GM23338 (cell line): ENCODE measurements at regions not wholly inside any gene's neighbourhood (a gene's known extent, or its start where the extent isn't known, plus 50 kb on each side); places are given as distances from the start of the nearest gene placed in this dataset.

Experiments
- ATAC-seq: fragments of 200-7000 bp; cut with Tn5 transposase; 3 replicates; pipeline ENCODE4 v1.9.1; 2020
- DNase-seq: peaks from one replicate; pipeline ENCODE4 v3.0.0-alpha.2; 2015; ENCODE audit warnings: low spot score
- H2AFZ ChIP-seq: fragments of 200-600 bp; sonication (generic); 2 replicates; pipeline ENCODE4 v1.8.0; 2016; ENCODE audit warnings: antibody characterized with exemption, mild to moderate bottlenecking, moderate library complexity
- H3F3A ChIP-seq: fragments of 200-600 bp; sonication (generic); replicated peaks from 2 replicates; pipeline ENCODE4 v1.8.0; 2017; ENCODE audit warnings: antibody characterized with exemption, mixed run types, low read depth
- H3K27ac ChIP-seq: fragments of 200-600 bp; sonication (generic); 2 replicates; pipeline ENCODE4 v1.6.1; 2016; ENCODE audit warnings: low read depth
- H3K27me3 ChIP-seq: fragments of 200-600 bp; sonication (generic); 2 replicates; pipeline ENCODE4 v1.8.0; 2016; ENCODE audit warnings: mild to moderate bottlenecking, mixed run types, moderate library complexity; ENCODE audit not compliant: insufficient read depth
- H3K36me3 ChIP-seq: fragments of 200-600 bp; sonication (generic); 2 replicates; pipeline ENCODE4 v1.8.0; 2016; ENCODE audit warnings: mild to moderate bottlenecking; ENCODE audit not compliant: insufficient read depth
- H3K4me1 ChIP-seq: fragments of 200-600 bp; sonication (generic); 2 replicates; pipeline ENCODE4 v1.8.0; 2016; ENCODE audit warnings: mild to moderate bottlenecking, moderate library complexity; ENCODE audit not compliant: insufficient read depth
- H3K4me2 ChIP-seq: fragments of 200-600 bp; sonication (generic); 2 replicates; pipeline ENCODE4 v1.7.1; 2017; ENCODE audit warnings: mixed run types
- H3K4me3 ChIP-seq: fragments of 200-600 bp; sonication (generic); 2 replicates; pipeline ENCODE4 v1.6.1; 2016; ENCODE audit warnings: mixed run types
- H3K79me2 ChIP-seq: fragments of 200-600 bp; sonication (generic); replicated peaks from 2 replicates; pipeline ENCODE4 v1.8.0; 2017; ENCODE audit warnings: mild to moderate bottlenecking; ENCODE audit not compliant: insufficient read depth
- H3K9me2 ChIP-seq: fragments of 200-600 bp; sonication (generic); 2 replicates; pipeline ENCODE4 v1.8.0; 2017; ENCODE audit not compliant: insufficient read depth
- H4K20me1 ChIP-seq: fragments of 200-600 bp; sonication (generic); replicated peaks from 2 replicates; pipeline ENCODE4 v1.8.0; 2017; ENCODE audit warnings: mild to moderate bottlenecking; ENCODE audit not compliant: insufficient read depth
- H3K27ac Mint-ChIP-seq: 2 replicates; pipeline ENCODE4 v1.8.0; 2020; ENCODE audit warnings: inconsistent platforms, mild to moderate bottlenecking, moderate library complexity, mixed read lengths
- H3K27me3 Mint-ChIP-seq: 3 replicates; pipeline ENCODE4 v1.8.0; 2022; ENCODE audit warnings: low read depth, mild to moderate bottlenecking, moderate library complexity, mixed read lengths, inconsistent platforms; ENCODE audit not compliant: insufficient read depth, poor library complexity
- H3K36me3 Mint-ChIP-seq: 3 replicates; pipeline ENCODE4 v1.8.0; 2021; ENCODE audit warnings: low read depth, mild to moderate bottlenecking, inconsistent platforms, moderate library complexity, mixed read lengths
- H3K4me1 Mint-ChIP-seq: 3 replicates; pipeline ENCODE4 v1.8.0; 2020; ENCODE audit warnings: mild to moderate bottlenecking, inconsistent platforms, mixed read lengths
- H3K4me3 Mint-ChIP-seq: 3 replicates; pipeline ENCODE4 v1.8.0; 2021; ENCODE audit warnings: moderate library complexity, mild to moderate bottlenecking, inconsistent platforms, mixed read lengths
- H3K9me3 Mint-ChIP-seq: 3 replicates; pipeline ENCODE4 v1.8.0; 2020; ENCODE audit warnings: moderate library complexity, mild to moderate bottlenecking, inconsistent platforms, mixed read lengths
- CREB1 ChIP-seq: fragments of 250-450 bp; sonication (Bioruptor Pico); IDR thresholded peaks from 2 replicates; pipeline ENCODE4 v1.5.0; 2020; ENCODE audit warnings: low read depth, mild to moderate bottlenecking, moderate library complexity
- CTCF ChIP-seq, 2 experiments: fragments of 200-600 bp in 1 of 2; sonication (generic) in 1 of 2; conservative IDR thresholded peaks; 2 replicates each; pipeline versions ENCODE4 v1.5.1 to v1.6.1; 2016 to 2017; ENCODE audit warnings: antibody characterized with exemption in 2 of 2, low read depth in 2 of 2, mild to moderate bottlenecking in 2 of 2, moderate library complexity in 1 of 2
- ETS1 ChIP-seq: IDR thresholded peaks from 2 replicates; pipeline ENCODE4 v1.6.1; 2016; ENCODE audit warnings: antibody characterized with exemption
- EZH2phosphoT487 ChIP-seq: fragments of 200-600 bp; sonication (generic); IDR thresholded peaks from one replicate; pipeline ENCODE4 v1.8.1; 2018; ENCODE audit warnings: antibody characterized with exemption; ENCODE audit not compliant: unreplicated experiment
- JUNB ChIP-seq: IDR thresholded peaks from one replicate; pipeline ENCODE4 v1.6.1; 2016; ENCODE audit warnings: antibody characterized with exemption; ENCODE audit not compliant: unreplicated experiment
- NANOG ChIP-seq: IDR thresholded peaks from 2 replicates; pipeline ENCODE4 v1.6.1; 2016; ENCODE audit warnings: antibody characterized with exemption, borderline replicate concordance
- STAT1 ChIP-seq: IDR thresholded peaks from one replicate; pipeline ENCODE4 v1.6.1; 2016; ENCODE audit warnings: antibody characterized with exemption; ENCODE audit not compliant: unreplicated experiment
- ZNF462 ChIP-seq: fragments of 250-450 bp; sonication (Bioruptor Pico); IDR thresholded peaks from 2 replicates; pipeline ENCODE4 v1.5.0; 2020; ENCODE audit warnings: mild to moderate bottlenecking, moderate library complexity

GRCh38 chr7:20980232-20980631 is 193.5 kb upstream of the SP8 start (continued):
- TF ChIP-seq ZNF462 (CRISPR knock-in tag), result no peak

- no peak overlapping the region for H3K4me3 ChIP-seq
These were observed 194.1 kb upstream of the SP8 start for GRCh38 chr7:20980668-20981264.

More at GRCh38 chr7:20980668-20981264, 194.1 kb upstream of the SP8 start:
- H3K4me3 Mint-ChIP-seq, result no peak overlapping the region
- H3K27me3 ChIP-seq, result no peaks in the 10 kb centered on the region
- H3K27ac ChIP-seq, result no peak overlapping the region
- no peaks in the 10 kb centered on the region for H3K9me3 Mint-ChIP-seq
- no peaks in the 10 kb centered on the region; the same call in 2 of the 3 replicates for H3K4me1 Mint-ChIP-seq
- H3K4me2 ChIP-seq, result no peak overlapping the region
- no peaks in the 10 kb centered on the region for H4K20me1 ChIP-seq
- no peaks in the 10 kb centered on the region for H3K27me3 Mint-ChIP-seq
- no peaks in the 10 kb centered on the region for H3F3A ChIP-seq
- no peak for ATAC-seq
- no peaks in the 10 kb centered on the region for H3K79me2 ChIP-seq
- TF ChIP-seq ETS1 (no peak), STAT1 (no peak), EZH2phosphoT487 (no peak), CTCF (conservative IDR thresholded peaks at IDR 0.05; ENCODE audit: low read depth in 2 of 2) (no peak), CREB1 (CRISPR knock-in tag) (no peak), JUNB (no peak), NANOG (no peak)
- H3K4me1 ChIP-seq, result no peaks in the 10 kb centered on the region
- H3K9me2 ChIP-seq, result no peaks in the 10 kb centered on the region
- H2AFZ ChIP-seq, result no peak overlapping the region
- H3K27ac Mint-ChIP-seq, result no peak overlapping the region
- no peaks in the 10 kb centered on the region for H3K36me3 Mint-ChIP-seq
- no peaks in the 10 kb centered on the region for H3K36me3 ChIP-seq
- no peak for DNase-seq
